ENCODE measurements at regions not wholly inside any gene's neighbourhood (a gene's known extent, or its start where the extent isn't known, plus 50 kb on each side); places are given as distances from the start of the nearest gene placed in this dataset.

DNA sequence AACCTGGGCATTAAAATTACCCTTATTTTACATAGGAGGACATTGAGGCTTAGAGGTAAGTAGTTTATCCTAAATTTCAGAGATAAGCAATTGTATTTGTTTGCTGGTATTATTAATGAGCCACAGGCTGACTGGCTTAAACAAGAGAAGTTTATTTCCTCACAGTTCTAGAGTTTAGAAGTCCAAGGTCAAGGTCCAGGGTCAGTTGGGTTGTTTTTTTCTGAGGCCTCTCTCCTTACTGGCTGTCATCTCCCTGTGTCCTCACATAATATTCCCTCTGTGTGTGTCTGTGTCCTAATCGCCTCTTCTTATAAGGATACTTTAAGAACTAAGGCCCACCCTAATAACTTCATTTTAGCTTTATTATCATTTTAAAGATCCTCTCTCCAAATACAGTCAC, 294.9 kb upstream of the ATP5MC3 start:
- Histone ChIP-seq H2AFZ (no peak overlapping the region), H3K4me1 (no peaks in the 10 kb centered on the region)
- TF ChIP-seq, protein P1, sequence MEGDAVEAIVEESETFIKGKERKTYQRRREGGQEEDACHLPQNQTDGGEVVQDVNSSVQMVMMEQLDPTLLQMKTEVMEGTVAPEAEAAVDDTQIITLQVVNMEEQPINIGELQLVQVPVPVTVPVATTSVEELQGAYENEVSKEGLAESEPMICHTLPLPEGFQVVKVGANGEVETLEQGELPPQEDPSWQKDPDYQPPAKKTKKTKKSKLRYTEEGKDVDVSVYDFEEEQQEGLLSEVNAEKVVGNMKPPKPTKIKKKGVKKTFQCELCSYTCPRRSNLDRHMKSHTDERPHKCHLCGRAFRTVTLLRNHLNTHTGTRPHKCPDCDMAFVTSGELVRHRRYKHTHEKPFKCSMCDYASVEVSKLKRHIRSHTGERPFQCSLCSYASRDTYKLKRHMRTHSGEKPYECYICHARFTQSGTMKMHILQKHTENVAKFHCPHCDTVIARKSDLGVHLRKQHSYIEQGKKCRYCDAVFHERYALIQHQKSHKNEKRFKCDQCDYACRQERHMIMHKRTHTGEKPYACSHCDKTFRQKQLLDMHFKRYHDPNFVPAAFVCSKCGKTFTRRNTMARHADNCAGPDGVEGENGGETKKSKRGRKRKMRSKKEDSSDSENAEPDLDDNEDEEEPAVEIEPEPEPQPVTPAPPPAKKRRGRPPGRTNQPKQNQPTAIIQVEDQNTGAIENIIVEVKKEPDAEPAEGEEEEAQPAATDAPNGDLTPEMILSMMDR (IDR thresholded peaks at IDR 0.05): no peak

DNA sequence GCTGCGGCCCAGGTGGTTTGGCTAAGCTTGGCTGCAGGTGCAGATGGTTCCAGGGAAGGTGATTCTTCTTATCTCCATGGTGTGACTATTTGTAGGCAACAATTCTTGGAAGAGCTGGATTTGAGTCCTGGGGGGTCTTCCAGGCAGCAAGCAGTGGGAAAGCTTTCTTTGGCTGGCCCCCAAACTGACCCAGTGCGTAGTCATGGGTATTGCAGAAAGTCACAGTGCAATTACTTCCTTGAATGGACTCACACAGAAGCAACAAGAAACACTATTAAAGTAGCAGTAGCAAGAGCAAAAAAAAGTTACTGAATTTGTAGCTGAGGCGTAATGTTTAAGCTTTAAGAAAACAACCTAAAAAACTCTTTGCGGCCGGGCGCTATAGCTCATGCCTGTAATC, 293.6 kb upstream of the ATP5MC3 start:
- Histone ChIP-seq H3K4me1 (no peaks in the 10 kb centered on the region), H2AFZ (no peak overlapping the region), H3K36me3 (ENCODE audit: control insufficient read depth, insufficient read depth, low read length) (no peaks in the 10 kb centered on the region), H3K79me2 (no peaks in the 10 kb centered on the region), H3K27me3 (ENCODE audit: control insufficient read depth, insufficient read depth, low read length) (no peaks in the 10 kb centered on the region), H3K4me3 (ENCODE audit: low read depth, low read length) (no peak overlapping the region), H3K4me2 (ENCODE audit: low read length) (no peak overlapping the region), H3K27ac (no peak overlapping the region), H3K9ac (no peak overlapping the region), H3K9me3 (ENCODE audit: control insufficient read depth, low read length) (no peaks in the 10 kb centered on the region)
- TF ChIP-seq, protein P1 (IDR thresholded peaks at IDR 0.05): no peak

More for the DNA sequence above, 294.9 kb upstream of the ATP5MC3 start:
- Histone ChIP-seq H3K9me3 (ENCODE audit: control insufficient read depth, low read length) (no peaks in the 10 kb centered on the region), H3K27me3 (ENCODE audit: control insufficient read depth, insufficient read depth, low read length) (no peaks in the 10 kb centered on the region), H3K9ac (no peak overlapping the region), H3K4me3 (ENCODE audit: low read depth, low read length) (no peak overlapping the region), H3K36me3 (ENCODE audit: control insufficient read depth, insufficient read depth, low read length) (no peaks in the 10 kb centered on the region), H3K4me2 (ENCODE audit: low read length) (no peak overlapping the region), H3K79me2 (no peaks in the 10 kb centered on the region), H3K27ac (no peak overlapping the region)

DNA sequence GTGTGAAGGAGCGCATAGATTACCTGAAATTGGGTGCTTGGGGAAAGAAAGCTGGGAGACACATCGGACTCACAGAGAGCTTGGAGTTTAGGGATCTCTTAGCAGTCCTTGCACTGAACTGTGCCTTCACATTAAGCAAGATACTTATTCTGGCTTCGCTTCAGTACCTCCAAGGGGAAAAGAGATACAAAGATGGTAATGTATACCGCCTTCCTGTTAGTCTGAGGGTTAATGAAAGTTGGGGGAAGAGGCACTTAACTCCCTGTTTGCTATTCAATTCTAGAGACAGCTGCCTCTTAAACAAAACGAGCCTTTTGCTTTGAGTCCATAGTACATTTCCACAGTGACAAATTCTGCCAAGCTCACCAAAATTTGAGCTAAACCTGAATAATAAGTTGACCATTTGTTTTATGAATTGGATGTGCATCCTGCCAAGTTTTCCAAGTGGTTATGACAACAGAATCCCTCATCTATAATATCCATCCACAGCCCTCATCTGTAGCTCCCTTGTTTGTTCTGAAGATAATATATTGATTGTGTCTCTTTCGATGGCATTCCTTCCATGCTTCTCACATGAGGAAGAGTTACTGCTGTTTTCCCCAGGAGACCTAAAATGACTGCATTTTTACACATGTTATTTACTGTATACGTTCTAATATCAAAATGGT, 287.1 kb upstream of the ATP5MC3 start:
- TF ChIP-seq, protein P1 (IDR thresholded peaks at IDR 0.05): no peak
- no peak overlapping the region for H3K27ac ChIP-seq
- H3K4me2 ChIP-seq (ENCODE audit: low read length): no peak overlapping the region
- no peaks in the 10 kb centered on the region for H3K9me3 ChIP-seq (ENCODE audit: control insufficient read depth, low read length)
- H3K27me3 ChIP-seq (ENCODE audit: control insufficient read depth, insufficient read depth, low read length): no peaks in the 10 kb centered on the region
- H3K4me1 ChIP-seq: no peaks in the 10 kb centered on the region
- no peak overlapping the region for H2AFZ ChIP-seq
- H3K4me3 ChIP-seq (ENCODE audit: low read depth, low read length): no peak overlapping the region
- no peaks in the 10 kb centered on the region for H3K36me3 ChIP-seq (ENCODE audit: control insufficient read depth, insufficient read depth, low read length)
- no peaks in the 10 kb centered on the region for H3K79me2 ChIP-seq
- H3K9ac ChIP-seq: no peak overlapping the region

DNA sequence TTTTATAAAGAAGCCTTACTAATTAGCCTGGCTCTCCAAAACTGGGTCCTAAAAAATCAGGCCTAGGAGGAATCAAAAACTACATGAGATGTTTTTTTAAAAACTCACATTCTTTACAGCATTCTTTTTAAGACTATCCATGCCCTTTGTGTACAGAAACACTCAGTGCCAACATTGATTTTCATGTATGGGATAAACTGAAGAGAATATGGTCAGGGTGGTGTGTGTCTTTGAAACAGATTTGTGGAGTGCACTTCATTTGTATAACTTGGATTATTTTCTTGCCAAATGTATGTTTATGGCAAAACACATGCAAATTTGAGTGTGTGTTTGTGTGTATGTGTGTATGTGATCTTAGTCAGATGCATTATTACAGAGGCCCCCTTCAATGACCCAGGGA, 283.6 kb upstream of the ATP5MC3 start:
- no peaks in the 10 kb centered on the region for H3K4me1 ChIP-seq
- H2AFZ ChIP-seq: no peak overlapping the region
- no peaks in the 10 kb centered on the region for H3K9me3 ChIP-seq (ENCODE audit: control insufficient read depth, low read length)
- no peak overlapping the region for H3K4me3 ChIP-seq (ENCODE audit: low read depth, low read length)
- H3K9ac ChIP-seq: no peak overlapping the region
- no peak overlapping the region for H3K27ac ChIP-seq
- H3K79me2 ChIP-seq: no peaks in the 10 kb centered on the region
- no peak overlapping the region for H3K4me2 ChIP-seq (ENCODE audit: low read length)
- TF ChIP-seq, protein P1 (IDR thresholded peaks at IDR 0.05): no peak
- no peaks in the 10 kb centered on the region for H3K27me3 ChIP-seq (ENCODE audit: control insufficient read depth, insufficient read depth, low read length)
- H3K36me3 ChIP-seq (ENCODE audit: control insufficient read depth, insufficient read depth, low read length): no peaks in the 10 kb centered on the region

DNA sequence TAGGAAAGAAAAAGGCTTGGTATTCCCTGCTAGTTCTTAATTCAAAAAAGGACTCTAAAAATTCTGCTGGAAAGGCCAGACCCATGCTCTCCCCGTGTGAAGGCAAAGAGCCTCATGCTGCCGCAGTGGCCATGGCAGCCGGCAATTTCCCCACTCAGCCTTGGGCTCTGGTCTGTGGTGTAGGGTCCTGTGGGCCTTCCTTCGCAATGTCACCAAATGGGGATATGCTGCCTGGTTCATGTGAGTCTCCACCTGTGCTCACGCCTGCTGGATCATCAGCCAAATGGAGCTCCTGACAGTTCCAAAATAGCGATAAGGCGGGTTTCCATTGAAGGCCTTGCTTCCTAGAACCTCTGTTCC, 282.8 kb upstream of the ATP5MC3 start:
- no peaks in the 10 kb centered on the region for H3K9me3 ChIP-seq (ENCODE audit: control insufficient read depth, low read length)
- no peaks in the 10 kb centered on the region for H3K4me1 ChIP-seq
- TF ChIP-seq, protein P1 (IDR thresholded peaks at IDR 0.05): no peak
- H2AFZ ChIP-seq: no peak overlapping the region
- no peak overlapping the region for H3K27ac ChIP-seq
- no peaks in the 10 kb centered on the region for H3K36me3 ChIP-seq (ENCODE audit: control insufficient read depth, insufficient read depth, low read length)
- no peak overlapping the region for H3K9ac ChIP-seq
- H3K79me2 ChIP-seq: no peaks in the 10 kb centered on the region
- H3K27me3 ChIP-seq (ENCODE audit: control insufficient read depth, insufficient read depth, low read length): no peaks in the 10 kb centered on the region
- no peak overlapping the region for H3K4me3 ChIP-seq (ENCODE audit: low read depth, low read length)
- no peak overlapping the region for H3K4me2 ChIP-seq (ENCODE audit: low read length)

All from parathyroid adenoma (tissue), 2 donors.